Ascending aorta (tissue), 2 donors: ENCODE measurements at regions not wholly inside any gene's neighbourhood (a gene's known extent, or its start where the extent isn't known, plus 50 kb on each side); places are given as distances from the start of the nearest gene placed in this dataset.
"Not testable (repeated sequence)": the region's sequence is repeated elsewhere in the genome, so short reads cannot be mapped to it uniquely, and the experiment has no call there.

Experiments
- DNase-seq, 2 donors: peaks; one replicate each; pipeline ENCODE4 v3.0.0-alpha.2; 2019; ENCODE audit warnings: low spot score in 2 of 2
- H3K27ac ChIP-seq, 2 donors: fragments of 200-600 bp; sonication (generic); one replicate each; pipeline ENCODE4 v1.5.1; 2016 to 2017; ENCODE audit warnings: mild to moderate bottlenecking in 1 of 2
- H3K27me3 ChIP-seq: fragments of 200-600 bp; sonication (generic); one replicate; pipeline ENCODE4 v1.5.1; 2017
- H3K36me3 ChIP-seq, 2 donors: fragments of 200-600 bp; sonication (generic); one replicate each; pipeline ENCODE4 v1.5.1; 2016
- H3K4me1 ChIP-seq, 2 donors: fragments of 200-600 bp; sonication (generic); one replicate each; pipeline ENCODE4 v1.5.1; 2016 to 2017; ENCODE audit warnings: mild to moderate bottlenecking in 1 of 2
- H3K4me3 ChIP-seq, 2 donors: fragments of 200-600 bp; sonication (generic); one replicate each; pipeline ENCODE4 v1.5.1; 2016 to 2017; ENCODE audit warnings: mild to moderate bottlenecking in 1 of 2
- H3K9me3 ChIP-seq, 2 donors: fragments of 200-600 bp; sonication (generic); one replicate each; pipeline ENCODE4 v1.5.1; 2016
- intact Hi-C: fragments of 100-400 bp; cut with DNase I; formaldehyde crosslinking; loops from one replicate; pipeline ENCODE4 v1.15.1; 2023
- TF ChIP-seq, protein P1 (sequence below), 3 experiments: fragments of 200-600 bp in 2 of 3; fragments of 450-650 bp in 1 of 3; sonication (generic) in 2 of 3; IDR thresholded peaks; one replicate each; pipeline ENCODE4 v1.5.1; 2016 to 2019; ENCODE audit warnings: antibody characterized with exemption in 3 of 3, mild to moderate bottlenecking in 1 of 3, moderate library complexity in 1 of 3

DNA sequence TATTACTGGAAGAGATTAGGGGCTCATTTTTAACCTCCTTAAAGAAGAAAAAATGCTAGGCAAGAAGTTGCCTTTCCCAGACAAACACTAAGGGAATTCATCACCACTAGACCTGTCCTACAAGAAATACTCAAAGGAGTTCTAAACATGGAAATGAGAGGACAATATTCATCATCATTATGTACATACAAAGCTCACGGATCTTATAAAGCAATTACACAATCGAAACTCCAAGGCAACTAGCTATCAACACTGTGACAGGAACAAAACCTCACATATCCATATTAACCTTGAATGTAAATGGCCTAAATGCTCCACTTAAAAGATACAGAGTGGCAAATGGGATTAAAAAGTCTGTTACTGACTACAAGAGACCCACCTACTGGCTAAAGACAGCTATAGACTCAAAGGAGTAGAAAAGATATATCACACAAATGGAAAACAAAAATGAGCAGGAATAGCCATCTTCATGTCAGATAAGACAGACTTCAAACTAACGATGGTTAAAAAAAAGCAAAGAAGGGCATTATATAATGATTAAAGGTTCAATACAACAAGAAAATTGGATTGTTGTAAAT, 246.6 kb downstream of the ADRA2A start:
- Histone ChIP-seq H3K27ac (no peak overlapping the region), H3K36me3 (no peaks in the 10 kb centered on the region), H3K4me1 (no peaks in the 10 kb centered on the region), H3K27me3 (no peaks in the 10 kb centered on the region), H3K9me3 (no peaks in the 10 kb centered on the region), H3K4me3 (no peak overlapping the region)
- no peak for DNase-seq
- TF ChIP-seq, protein P1, sequence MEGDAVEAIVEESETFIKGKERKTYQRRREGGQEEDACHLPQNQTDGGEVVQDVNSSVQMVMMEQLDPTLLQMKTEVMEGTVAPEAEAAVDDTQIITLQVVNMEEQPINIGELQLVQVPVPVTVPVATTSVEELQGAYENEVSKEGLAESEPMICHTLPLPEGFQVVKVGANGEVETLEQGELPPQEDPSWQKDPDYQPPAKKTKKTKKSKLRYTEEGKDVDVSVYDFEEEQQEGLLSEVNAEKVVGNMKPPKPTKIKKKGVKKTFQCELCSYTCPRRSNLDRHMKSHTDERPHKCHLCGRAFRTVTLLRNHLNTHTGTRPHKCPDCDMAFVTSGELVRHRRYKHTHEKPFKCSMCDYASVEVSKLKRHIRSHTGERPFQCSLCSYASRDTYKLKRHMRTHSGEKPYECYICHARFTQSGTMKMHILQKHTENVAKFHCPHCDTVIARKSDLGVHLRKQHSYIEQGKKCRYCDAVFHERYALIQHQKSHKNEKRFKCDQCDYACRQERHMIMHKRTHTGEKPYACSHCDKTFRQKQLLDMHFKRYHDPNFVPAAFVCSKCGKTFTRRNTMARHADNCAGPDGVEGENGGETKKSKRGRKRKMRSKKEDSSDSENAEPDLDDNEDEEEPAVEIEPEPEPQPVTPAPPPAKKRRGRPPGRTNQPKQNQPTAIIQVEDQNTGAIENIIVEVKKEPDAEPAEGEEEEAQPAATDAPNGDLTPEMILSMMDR (IDR thresholded peaks at IDR 0.05), result no peak
- intact Hi-C loops, result no loop called here

DNA sequence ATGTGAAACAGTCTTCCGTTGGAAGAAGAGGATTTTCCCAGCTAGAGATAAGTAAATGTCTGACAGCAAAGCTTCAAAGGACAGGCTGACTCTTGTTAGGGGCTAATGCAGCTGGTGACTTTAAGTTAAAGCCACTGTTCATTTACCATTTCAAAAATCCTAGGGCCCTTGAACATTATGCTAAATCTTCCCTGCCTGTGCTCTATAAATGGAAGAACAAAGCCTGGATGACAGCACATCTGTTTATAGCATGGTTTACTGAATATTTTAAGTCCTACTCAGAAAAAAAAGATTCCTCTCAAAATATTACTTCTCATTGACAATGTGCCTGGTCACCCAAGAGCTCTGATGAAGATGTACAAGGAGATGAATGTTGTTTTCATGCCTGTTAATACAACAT, 255.3 kb downstream of the ADRA2A start:
- DNase-seq, H3K27me3 ChIP-seq, intact Hi-C loops, H3K27ac ChIP-seq, H3K4me1 ChIP-seq, H3K4me3 ChIP-seq, H3K36me3 ChIP-seq, H3K9me3 ChIP-seq: not testable (repeated sequence)

- TF ChIP-seq, protein P1 (IDR thresholded peaks at IDR 0.05), result no peak
- H3K4me1 ChIP-seq, result no peaks in the 10 kb centered on the region
- no peak for DNase-seq
- H3K27ac ChIP-seq, result no peak overlapping the region
- no peaks in the 10 kb centered on the region for H3K27me3 ChIP-seq
- intact Hi-C loops, result no loop called here
- H3K36me3 ChIP-seq, result no peaks in the 10 kb centered on the region
- no peak overlapping the region for H3K4me3 ChIP-seq
- H3K9me3 ChIP-seq, result no peaks in the 10 kb centered on the region
Measured at GRCh38 chr10:111335826-111336225, 259.0 kb downstream of the ADRA2A start.

- Histone ChIP-seq H3K27ac (no peak overlapping the region), H3K27me3 (no peaks in the 10 kb centered on the region), H3K4me3 (no peak overlapping the region), H3K4me1 (no peaks in the 10 kb centered on the region), H3K9me3 (no peaks in the 10 kb centered on the region), H3K36me3 (no peaks in the 10 kb centered on the region)
- intact Hi-C loops, result no loop called here
- TF ChIP-seq, protein P1 (IDR thresholded peaks at IDR 0.05), result no peak
- no peak for DNase-seq
Measured at GRCh38 chr10:111338035-111338434, 261.2 kb downstream of the ADRA2A start.

GRCh38 chr10:111338805-111339204, 262.0 kb downstream of the ADRA2A start:
- intact Hi-C loops, result no loop called here
- no peaks in the 10 kb centered on the region for H3K27me3 ChIP-seq
- no peak overlapping the region for H3K27ac ChIP-seq
- DNase-seq, result no peak
- H3K4me1 ChIP-seq, result no peaks in the 10 kb centered on the region
- no peaks in the 10 kb centered on the region for H3K36me3 ChIP-seq
- TF ChIP-seq, protein P1 (IDR thresholded peaks at IDR 0.05), result no peak
- H3K4me3 ChIP-seq, result no peak overlapping the region
- H3K9me3 ChIP-seq, result no peaks in the 10 kb centered on the region

DNA sequence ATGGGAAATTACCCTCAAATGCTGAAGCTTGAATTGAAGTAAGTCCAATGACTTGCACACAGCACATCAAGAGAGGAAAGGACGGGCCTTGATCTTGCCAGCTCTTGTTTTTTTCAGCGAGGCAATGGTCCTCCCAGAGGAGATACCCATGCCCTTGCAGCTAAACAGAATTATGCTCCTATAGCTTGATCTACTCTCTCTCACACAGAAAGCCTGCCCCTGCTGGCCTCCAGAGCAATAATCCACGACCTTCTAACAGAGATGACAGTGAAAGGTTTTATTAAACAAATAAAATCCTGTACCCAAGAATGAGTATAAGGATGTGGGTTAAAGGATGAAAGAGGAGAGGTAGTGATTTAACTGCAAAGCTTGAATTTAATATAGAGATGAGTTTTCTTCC, 268.0 kb downstream of the ADRA2A start:
- TF ChIP-seq, protein P1 (IDR thresholded peaks at IDR 0.05), result no peak
- H3K9me3 ChIP-seq, result no peaks in the 10 kb centered on the region
- no peaks in the 10 kb centered on the region for H3K27me3 ChIP-seq
- DNase-seq, result no peak
- H3K4me3 ChIP-seq, result no peak overlapping the region
- intact Hi-C loops, result no loop called here
- no peaks in the 10 kb centered on the region for H3K36me3 ChIP-seq
- no peak overlapping the region for H3K27ac ChIP-seq
- H3K4me1 ChIP-seq, result no peaks in the 10 kb centered on the region
